AG09319 (cell line): ENCODE measurements at regions not wholly inside any gene's neighbourhood (a gene's known extent, or its start where the extent isn't known, plus 50 kb on each side); places are given as distances from the start of the nearest gene placed in this dataset.

Source experiments
- DNase-seq: peaks from one replicate; pipeline ENCODE4 v3.0.0-alpha.2; 2010; ENCODE audit warnings: low read depth; ENCODE audit errors: extremely low read depth
- TF ChIP-seq, protein P1 (sequence below): IDR thresholded peaks from 2 replicates; pipeline ENCODE4 v1.5.1; 2011; ENCODE audit warnings: low read depth, mild to moderate bottlenecking, inconsistent platforms, low read length, moderate library complexity

DNA sequence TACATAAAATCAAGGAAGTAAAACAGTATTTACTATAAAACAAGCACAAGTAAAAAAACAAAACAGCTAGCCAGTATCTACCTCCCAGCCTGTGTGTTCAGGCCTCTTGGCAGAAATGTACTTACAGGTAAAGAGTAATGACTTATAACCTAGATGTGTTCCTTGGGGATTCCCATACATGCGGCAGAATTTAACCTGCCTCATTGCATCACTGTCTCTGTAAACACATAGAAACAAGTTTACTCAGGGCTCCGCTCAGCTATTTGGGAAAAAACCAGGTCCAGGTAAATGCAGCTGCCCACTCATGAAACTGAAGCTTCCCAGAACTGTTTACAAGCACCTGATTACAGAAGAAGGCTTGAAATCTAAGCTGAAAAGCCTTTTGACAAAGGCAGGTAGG lies 50.7 kb upstream of the SERP2 start:
- TF ChIP-seq, protein P1, sequence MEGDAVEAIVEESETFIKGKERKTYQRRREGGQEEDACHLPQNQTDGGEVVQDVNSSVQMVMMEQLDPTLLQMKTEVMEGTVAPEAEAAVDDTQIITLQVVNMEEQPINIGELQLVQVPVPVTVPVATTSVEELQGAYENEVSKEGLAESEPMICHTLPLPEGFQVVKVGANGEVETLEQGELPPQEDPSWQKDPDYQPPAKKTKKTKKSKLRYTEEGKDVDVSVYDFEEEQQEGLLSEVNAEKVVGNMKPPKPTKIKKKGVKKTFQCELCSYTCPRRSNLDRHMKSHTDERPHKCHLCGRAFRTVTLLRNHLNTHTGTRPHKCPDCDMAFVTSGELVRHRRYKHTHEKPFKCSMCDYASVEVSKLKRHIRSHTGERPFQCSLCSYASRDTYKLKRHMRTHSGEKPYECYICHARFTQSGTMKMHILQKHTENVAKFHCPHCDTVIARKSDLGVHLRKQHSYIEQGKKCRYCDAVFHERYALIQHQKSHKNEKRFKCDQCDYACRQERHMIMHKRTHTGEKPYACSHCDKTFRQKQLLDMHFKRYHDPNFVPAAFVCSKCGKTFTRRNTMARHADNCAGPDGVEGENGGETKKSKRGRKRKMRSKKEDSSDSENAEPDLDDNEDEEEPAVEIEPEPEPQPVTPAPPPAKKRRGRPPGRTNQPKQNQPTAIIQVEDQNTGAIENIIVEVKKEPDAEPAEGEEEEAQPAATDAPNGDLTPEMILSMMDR = no peak
- no peak for DNase-seq

- TF ChIP-seq, protein P1 = no peak
- no peak for DNase-seq
Measured at GRCh38 chr13:44323754-44324153, 49.9 kb upstream of the SERP2 start.
